ENCODE measurements at regions not wholly inside any gene's neighbourhood (a gene's known extent, or its start where the extent isn't known, plus 50 kb on each side); places are given as distances from the start of the nearest gene placed in this dataset.

- TF ChIP-seq SPI1 (IDR thresholded peaks at IDR 0.05; ENCODE audit: borderline replicate concordance, low read depth, low read length) (no peak), MED1 (CRISPR knock-in tag; IDR thresholded peaks at IDR 0.05; ENCODE audit: borderline replicate concordance) (no peak), RCOR1 (IDR thresholded peaks at IDR 0.05; ENCODE audit: borderline replicate concordance in 1 of 2, low read depth in 2 of 2, low read length in 2 of 2) (peak; percentile 50 to 86; a peak in 3 of 4 replicates), JUNB (CRISPR knock-in tag; conservative IDR thresholded peaks at IDR 0.05) (no peak), OTX1 (CRISPR knock-in tag; IDR thresholded peaks at IDR 0.05) (no peak), CBFA2T3 (IDR thresholded peaks at IDR 0.05) (peak; percentile 26; the same call in 1 of the 2 replicates), SRSF1 (IDR thresholded peaks at IDR 0.05; ENCODE audit: low read depth, low read length) (no peak), ZNF175 (CRISPR knock-in tag; IDR thresholded peaks at IDR 0.05; ENCODE audit: low read depth) (no peak), HDAC1 (IDR thresholded peaks at IDR 0.05) (0 out of 4 replicates have a peak, but pooled peaks of 1 of the 2 experiments have one; percentile 28), XRCC5 (IDR thresholded peaks at IDR 0.05; ENCODE audit: low read depth, low read length) (no peak)
Measured at GRCh38 chr6:133707456-133707855, 181.5 kb upstream of the TCF21 start (continued).

GRCh38 chr6:133710826-133711225 is 178.1 kb upstream of the TCF21 start:
- CTCF ChIA-PET (ENCODE audit: low intra/inter-chr PET ratio) = no interaction called here
- H4K20me1 ChIP-seq (replicated peaks; ENCODE audit: control insufficient read depth, insufficient read depth, low read length) = no peaks in the 10 kb centered on the region
- DNase-seq (ENCODE audit: extremely low read depth in 1 of 4, low spot score in 3 of 4) = no peak
- TF ChIP-seq, protein P1, sequence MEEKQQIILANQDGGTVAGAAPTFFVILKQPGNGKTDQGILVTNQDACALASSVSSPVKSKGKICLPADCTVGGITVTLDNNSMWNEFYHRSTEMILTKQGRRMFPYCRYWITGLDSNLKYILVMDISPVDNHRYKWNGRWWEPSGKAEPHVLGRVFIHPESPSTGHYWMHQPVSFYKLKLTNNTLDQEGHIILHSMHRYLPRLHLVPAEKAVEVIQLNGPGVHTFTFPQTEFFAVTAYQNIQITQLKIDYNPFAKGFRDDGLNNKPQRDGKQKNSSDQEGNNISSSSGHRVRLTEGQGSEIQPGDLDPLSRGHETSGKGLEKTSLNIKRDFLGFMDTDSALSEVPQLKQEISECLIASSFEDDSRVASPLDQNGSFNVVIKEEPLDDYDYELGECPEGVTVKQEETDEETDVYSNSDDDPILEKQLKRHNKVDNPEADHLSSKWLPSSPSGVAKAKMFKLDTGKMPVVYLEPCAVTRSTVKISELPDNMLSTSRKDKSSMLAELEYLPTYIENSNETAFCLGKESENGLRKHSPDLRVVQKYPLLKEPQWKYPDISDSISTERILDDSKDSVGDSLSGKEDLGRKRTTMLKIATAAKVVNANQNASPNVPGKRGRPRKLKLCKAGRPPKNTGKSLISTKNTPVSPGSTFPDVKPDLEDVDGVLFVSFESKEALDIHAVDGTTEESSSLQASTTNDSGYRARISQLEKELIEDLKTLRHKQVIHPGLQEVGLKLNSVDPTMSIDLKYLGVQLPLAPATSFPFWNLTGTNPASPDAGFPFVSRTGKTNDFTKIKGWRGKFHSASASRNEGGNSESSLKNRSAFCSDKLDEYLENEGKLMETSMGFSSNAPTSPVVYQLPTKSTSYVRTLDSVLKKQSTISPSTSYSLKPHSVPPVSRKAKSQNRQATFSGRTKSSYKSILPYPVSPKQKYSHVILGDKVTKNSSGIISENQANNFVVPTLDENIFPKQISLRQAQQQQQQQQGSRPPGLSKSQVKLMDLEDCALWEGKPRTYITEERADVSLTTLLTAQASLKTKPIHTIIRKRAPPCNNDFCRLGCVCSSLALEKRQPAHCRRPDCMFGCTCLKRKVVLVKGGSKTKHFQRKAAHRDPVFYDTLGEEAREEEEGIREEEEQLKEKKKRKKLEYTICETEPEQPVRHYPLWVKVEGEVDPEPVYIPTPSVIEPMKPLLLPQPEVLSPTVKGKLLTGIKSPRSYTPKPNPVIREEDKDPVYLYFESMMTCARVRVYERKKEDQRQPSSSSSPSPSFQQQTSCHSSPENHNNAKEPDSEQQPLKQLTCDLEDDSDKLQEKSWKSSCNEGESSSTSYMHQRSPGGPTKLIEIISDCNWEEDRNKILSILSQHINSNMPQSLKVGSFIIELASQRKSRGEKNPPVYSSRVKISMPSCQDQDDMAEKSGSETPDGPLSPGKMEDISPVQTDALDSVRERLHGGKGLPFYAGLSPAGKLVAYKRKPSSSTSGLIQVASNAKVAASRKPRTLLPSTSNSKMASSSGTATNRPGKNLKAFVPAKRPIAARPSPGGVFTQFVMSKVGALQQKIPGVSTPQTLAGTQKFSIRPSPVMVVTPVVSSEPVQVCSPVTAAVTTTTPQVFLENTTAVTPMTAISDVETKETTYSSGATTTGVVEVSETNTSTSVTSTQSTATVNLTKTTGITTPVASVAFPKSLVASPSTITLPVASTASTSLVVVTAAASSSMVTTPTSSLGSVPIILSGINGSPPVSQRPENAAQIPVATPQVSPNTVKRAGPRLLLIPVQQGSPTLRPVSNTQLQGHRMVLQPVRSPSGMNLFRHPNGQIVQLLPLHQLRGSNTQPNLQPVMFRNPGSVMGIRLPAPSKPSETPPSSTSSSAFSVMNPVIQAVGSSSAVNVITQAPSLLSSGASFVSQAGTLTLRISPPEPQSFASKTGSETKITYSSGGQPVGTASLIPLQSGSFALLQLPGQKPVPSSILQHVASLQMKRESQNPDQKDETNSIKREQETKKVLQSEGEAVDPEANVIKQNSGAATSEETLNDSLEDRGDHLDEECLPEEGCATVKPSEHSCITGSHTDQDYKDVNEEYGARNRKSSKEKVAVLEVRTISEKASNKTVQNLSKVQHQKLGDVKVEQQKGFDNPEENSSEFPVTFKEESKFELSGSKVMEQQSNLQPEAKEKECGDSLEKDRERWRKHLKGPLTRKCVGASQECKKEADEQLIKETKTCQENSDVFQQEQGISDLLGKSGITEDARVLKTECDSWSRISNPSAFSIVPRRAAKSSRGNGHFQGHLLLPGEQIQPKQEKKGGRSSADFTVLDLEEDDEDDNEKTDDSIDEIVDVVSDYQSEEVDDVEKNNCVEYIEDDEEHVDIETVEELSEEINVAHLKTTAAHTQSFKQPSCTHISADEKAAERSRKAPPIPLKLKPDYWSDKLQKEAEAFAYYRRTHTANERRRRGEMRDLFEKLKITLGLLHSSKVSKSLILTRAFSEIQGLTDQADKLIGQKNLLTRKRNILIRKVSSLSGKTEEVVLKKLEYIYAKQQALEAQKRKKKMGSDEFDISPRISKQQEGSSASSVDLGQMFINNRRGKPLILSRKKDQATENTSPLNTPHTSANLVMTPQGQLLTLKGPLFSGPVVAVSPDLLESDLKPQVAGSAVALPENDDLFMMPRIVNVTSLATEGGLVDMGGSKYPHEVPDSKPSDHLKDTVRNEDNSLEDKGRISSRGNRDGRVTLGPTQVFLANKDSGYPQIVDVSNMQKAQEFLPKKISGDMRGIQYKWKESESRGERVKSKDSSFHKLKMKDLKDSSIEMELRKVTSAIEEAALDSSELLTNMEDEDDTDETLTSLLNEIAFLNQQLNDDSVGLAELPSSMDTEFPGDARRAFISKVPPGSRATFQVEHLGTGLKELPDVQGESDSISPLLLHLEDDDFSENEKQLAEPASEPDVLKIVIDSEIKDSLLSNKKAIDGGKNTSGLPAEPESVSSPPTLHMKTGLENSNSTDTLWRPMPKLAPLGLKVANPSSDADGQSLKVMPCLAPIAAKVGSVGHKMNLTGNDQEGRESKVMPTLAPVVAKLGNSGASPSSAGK (IDR thresholded peaks at IDR 0.05) = no peak
- no peak for TF ChIP-seq KLF10 (CRISPR knock-in tag; IDR thresholded peaks at IDR 0.05)
- no peak for TF ChIP-seq DMBX1 (CRISPR knock-in tag; IDR thresholded peaks at IDR 0.05; ENCODE audit: borderline replicate concordance)

More at GRCh38 chr6:133710826-133711225, 178.1 kb upstream of the TCF21 start:
- Histone ChIP-seq H3K36me3 (ENCODE audit: control insufficient read depth, insufficient read depth, low read length) (no peaks in the 10 kb centered on the region), H3K4me2 (ENCODE audit: insufficient read depth, low read length) (no peak overlapping the region), H3K27me3 (ENCODE audit: control insufficient read depth in 2 of 2, insufficient read depth in 2 of 2, low read length in 2 of 2) (no peaks in the 10 kb centered on the region; a peak in 2 of 5 replicates), H2AFZ (ENCODE audit: low read depth, low read length) (no peak overlapping the region), H3K9ac (ENCODE audit: insufficient read depth in 1 of 2, low read depth in 2 of 2, low read length in 2 of 2) (no peak overlapping the region), H3K4me1 (replicated peaks in 1 of 2; ENCODE audit: control insufficient read depth in 2 of 2, insufficient read depth in 2 of 2, low read length in 2 of 2) (no peaks in the 10 kb centered on the region), H3K79me2 (ENCODE audit: control insufficient read depth, insufficient read depth, low read length) (no peaks in the 10 kb centered on the region), H3K27ac (ENCODE audit: extremely low read depth, low read depth, low read length) (no peak overlapping the region), H3K9me3 (replicated peaks; ENCODE audit: control insufficient read depth, insufficient read depth, low read depth, low read length) (no peaks in the 10 kb centered on the region), H3K4me3 (no peak overlapping the region), H3K9me1 (ENCODE audit: control insufficient read depth, insufficient read depth, low read length) (no peaks in the 10 kb centered on the region)
- ATAC-seq (no peak), FAIRE-seq (no peak)
- intact Hi-C loops (cut with micrococcal nuclease) = no loop called here
- in situ Hi-C loops (cut with MboI) = no loop called here
- no TSS peak for BruUV-seq (replicated peaks)
- POLR2A ChIA-PET = no interaction called here

Measured in K562 (cell line).